ENCODE measurements at regions not wholly inside any gene's neighbourhood (a gene's known extent, or its start where the extent isn't known, plus 50 kb on each side); places are given as distances from the start of the nearest gene placed in this dataset.
"Not testable (repeated sequence)": the region's sequence is repeated elsewhere in the genome, so short reads cannot be mapped to it uniquely, and the experiment has no call there.

DNA sequence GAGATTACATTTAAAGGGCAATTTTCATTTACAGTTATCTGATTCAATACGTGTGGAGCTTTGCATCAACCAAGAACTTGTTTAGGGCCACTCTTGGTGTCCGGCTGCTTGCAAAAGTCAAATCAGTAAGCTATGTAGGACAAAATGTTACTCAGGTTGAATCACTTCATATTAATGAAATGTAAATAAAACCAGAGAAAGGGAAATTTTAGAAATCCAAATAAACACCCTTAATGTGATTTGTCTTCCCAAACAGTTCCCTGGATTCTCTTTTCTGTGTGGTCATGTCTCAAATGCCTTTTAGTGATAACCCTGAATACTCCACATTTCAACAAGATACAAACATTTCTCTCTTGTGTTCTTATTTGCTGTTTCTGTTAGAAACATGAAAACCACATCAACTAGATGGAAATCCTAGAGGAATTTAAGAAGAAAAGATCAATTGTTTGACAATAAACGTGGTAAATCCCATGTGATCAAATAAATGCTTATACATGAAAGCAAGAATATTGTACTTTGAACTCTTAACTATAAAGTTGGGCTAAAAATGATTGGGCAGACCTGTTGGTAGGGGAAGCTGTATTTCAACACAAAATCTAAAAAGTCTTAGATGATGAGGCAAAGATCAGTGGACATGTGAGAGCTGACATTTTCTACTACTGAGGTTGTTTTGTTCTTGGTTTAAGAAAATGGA, 101.3 kb downstream of the CDC42EP3 start:
- WGBS, 10 experiments, result 18 to 100% (median 67%) methylated on average over 1 to 3 of the region's 3 CpGs; no CpG with 5 or more reads in 1 of the 10 experiments
- in situ Hi-C loops (cut with MboI; ENCODE audit: low pct_unique_long_range_greater_than_20kb in 2 of 9, low sequenced_read_pairs in 9 of 9, unreplicated experiment in 9 of 9), result no loop called here
- Histone ChIP-seq H3K4me1 (replicated peaks in 1 of 2) (peaks cover 5 to 8% of the 10 kb centered on the region in 2 donors), H3K27ac (no peak overlapping the region), H3K4me3 (no peak overlapping the region)
- no peak for ATAC-seq (replicated peaks in 6 of 8)

DNA sequence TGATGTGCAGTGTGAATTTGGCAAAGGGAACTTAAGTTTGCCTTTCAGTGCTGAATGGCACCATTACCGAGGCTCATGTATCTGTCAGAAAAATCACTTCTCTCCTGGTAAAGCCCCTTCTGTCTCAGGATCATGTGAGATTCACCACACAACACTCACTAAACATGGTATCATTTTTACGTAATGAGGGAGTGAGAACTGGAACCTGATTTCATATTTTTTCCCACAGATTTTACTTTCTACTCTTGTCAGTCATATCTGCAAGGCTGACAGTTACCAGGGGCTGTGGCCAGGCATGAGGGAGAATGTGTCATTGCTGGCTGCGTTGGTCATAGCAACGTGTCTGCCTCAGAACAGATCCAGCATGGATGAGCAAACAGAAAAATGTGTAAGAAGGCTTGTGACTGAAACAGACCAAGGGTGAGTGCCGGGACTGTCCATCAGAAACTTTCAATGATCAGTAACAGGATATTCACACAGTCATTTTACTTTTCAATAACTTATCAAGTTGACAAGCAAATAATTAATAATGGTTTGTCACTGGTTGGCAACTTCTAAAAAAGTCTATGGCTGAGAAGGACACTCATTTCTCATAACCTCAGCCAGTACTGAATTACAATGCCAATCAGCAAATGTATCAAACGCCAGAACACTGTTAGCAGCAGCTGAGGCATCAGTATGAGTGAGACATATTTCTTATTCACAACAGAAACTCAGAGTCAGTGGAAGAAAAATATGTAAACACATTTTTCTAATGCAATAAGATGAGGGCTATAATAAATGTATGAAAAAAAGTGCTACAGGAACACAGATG, 100.5 kb downstream of the CDC42EP3 start:
- peaks cover 5 to 8% of the 10 kb centered on the region in 2 donors for H3K4me1 ChIP-seq (replicated peaks in 1 of 2)
- peak in 7 of 8 experiments; percentile 71 to 97 (median 84) for ATAC-seq (replicated peaks in 6 of 8)
- H3K4me3 ChIP-seq, result no peak overlapping the region
- WGBS, 10 experiments, result 0 to 87% (median 68%) methylated on average over 2 to 6 of the region's 6 CpGs
- in situ Hi-C loops (cut with MboI; ENCODE audit: low pct_unique_long_range_greater_than_20kb in 2 of 9, low sequenced_read_pairs in 9 of 9, unreplicated experiment in 9 of 9), result no loop called here
- H3K27ac ChIP-seq, result no peak overlapping the region

DNA sequence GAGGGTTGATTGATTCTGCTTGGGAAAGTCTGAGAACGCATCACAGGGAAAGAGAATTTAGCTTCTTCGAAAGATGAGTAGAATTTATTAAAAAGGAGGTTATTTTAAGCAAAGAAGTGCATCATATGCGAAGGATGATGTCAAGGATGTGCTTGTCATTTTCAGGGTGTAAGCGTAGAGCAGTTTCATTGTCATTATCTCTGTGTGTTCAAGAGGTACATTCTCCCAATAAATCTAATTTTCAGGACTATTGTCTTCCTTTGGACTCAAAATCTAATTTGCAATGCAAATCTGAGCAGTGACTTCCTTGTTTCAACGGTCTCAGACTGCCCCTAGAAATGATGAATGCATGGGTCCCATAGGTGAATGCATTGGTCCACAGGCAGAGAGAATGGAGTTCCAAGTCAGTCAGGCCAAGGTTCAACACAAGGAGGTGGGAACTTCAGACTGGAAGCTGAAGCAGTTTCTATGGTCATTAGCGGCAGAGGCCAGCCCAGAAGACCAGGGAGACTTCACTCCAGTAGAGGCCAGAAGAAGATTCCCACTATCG, 99.8 kb downstream of the CDC42EP3 start:
- 71 to 90% (median 84%) methylated on average over 2 to 7 of the region's 7 CpGs for WGBS, 10 experiments
- in situ Hi-C loops (cut with MboI; ENCODE audit: low pct_unique_long_range_greater_than_20kb in 2 of 9, low sequenced_read_pairs in 9 of 9, unreplicated experiment in 9 of 9), result no loop called here
- H3K4me3 ChIP-seq, result no peak overlapping the region
- peaks cover 5 to 8% of the 10 kb centered on the region in 2 donors for H3K4me1 ChIP-seq (replicated peaks in 1 of 2)
- ATAC-seq (replicated peaks in 6 of 8), result peak in 5 of 8 experiments; percentile 12 to 68 (median 32)
- no peak overlapping the region for H3K27ac ChIP-seq

DNA sequence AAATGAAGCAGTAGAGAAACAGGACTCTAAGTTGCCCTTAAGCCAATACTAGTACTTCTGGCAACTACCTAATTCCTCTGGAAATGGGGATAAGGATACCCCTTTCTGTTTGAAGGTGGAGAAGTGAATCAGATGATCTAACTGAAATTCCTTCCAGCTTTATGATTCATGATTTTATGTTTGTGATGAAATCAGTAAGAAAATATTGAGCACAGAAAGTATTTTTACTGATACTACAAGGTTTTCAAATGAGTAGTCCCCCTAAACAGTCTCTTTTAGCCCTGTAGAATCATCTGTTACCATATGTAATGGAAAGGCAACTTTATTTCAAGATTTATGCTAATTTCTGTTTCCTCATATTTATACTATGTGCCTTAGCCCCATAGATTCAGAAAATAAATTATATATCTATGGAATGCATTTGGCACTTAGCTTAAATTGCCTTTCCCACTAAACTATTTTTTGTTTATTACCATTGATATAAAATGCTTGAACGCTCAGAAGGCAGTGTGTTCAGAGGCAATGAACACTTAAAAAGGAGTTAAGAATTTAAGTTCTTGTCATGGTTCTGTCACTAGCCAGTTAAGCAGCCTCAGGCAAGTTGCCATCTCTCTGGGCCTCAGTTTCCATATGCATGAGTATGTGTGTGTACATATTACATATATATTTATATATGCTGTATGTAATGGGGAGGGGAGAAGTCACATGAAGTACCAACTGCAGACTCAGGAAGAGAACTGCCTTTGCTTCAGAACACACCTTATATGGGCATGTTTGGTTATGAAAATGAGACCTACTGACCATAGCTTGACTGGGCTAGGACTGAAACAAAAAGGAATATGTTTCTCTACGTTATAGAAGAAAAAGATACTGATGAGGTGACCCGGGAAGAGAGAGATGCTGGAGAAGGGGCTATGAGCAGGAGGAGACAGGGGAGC, 97.7 kb downstream of the CDC42EP3 start:
- 43 to 100% (median 71%) methylated on average over 1 to 3 of the region's 3 CpGs; no CpG with 5 or more reads in 1 of the 10 experiments for WGBS, 10 experiments
- peak in 3 of 8 experiments; percentile 73 to 100 (median 80) for ATAC-seq (replicated peaks in 6 of 8)
- Histone ChIP-seq H3K27ac (no peak overlapping the region), H3K4me1 (replicated peaks in 1 of 2) (peaks cover 5 to 8% of the 10 kb centered on the region in 2 donors), H3K4me3 (no peak overlapping the region)
- in situ Hi-C loops (cut with MboI; ENCODE audit: low pct_unique_long_range_greater_than_20kb in 2 of 9, low sequenced_read_pairs in 9 of 9, unreplicated experiment in 9 of 9), result no loop called here

DNA sequence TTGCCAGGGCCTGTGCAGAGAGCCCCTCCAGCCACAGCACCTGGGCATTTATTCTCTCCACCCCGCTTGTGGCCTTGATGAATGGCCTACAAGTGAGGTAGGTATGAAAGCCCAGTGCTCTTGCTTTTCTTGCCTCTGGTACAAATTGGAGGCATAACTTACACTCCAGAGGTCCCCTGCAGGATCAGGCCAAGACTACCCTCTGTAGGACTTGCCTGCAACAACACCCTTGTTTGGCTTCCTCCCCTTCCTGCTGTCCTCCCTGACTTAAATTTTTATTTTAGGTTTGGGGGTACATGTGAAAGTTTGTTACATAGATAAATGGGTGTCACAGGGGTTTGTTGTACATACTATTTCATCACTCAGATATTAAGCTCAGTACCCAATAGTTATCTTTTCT, 95.7 kb downstream of the CDC42EP3 start:
- in situ Hi-C loops (cut with MboI; ENCODE audit: low pct_unique_long_range_greater_than_20kb in 2 of 9, low sequenced_read_pairs in 9 of 9, unreplicated experiment in 9 of 9), result no loop called here
- WGBS, 10 experiments, result 60 to 100% (median 90%) methylated on average over 1 of the region's 1 CpG; no CpG with 5 or more reads in 6 of the 10 experiments
- Histone ChIP-seq H3K4me3 (no peak overlapping the region), H3K27ac (no peak overlapping the region), H3K4me1 (replicated peaks in 1 of 2) (peaks cover 5 to 8% of the 10 kb centered on the region in 2 donors)
- ATAC-seq (replicated peaks in 6 of 8), result no peak

DNA sequence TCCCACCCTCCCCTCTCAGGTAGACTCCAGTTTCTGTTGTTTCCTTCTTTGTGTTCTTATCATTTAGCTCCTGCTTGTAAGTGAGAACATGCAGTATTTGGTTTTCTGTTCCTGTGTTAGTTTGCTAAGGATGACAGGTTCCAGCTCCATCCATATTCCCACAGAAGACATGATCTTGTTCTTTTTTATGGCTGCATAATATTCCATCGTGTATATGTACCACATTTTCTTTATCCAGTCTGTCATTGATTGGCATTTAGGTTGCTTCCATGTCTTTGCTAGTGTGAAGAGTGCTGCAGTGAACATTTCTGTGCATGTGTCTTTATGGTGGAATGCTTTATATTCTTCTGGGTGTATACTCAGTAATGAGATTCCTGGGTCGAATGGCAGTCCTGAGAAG, 95.2 kb downstream of the CDC42EP3 start:
- H3K4me1 ChIP-seq (replicated peaks in 1 of 2); in situ Hi-C loops (cut with MboI; ENCODE audit: low pct_unique_long_range_greater_than_20kb in 2 of 9, low sequenced_read_pairs in 9 of 9, unreplicated experiment in 9 of 9); ATAC-seq (replicated peaks in 6 of 8); H3K4me3 ChIP-seq; H3K27ac ChIP-seq: not testable (repeated sequence)
- 56 to 92% (median 86%) methylated on average over 1 to 2 of the region's 2 CpGs; no CpG with 5 or more reads in 4 of the 10 experiments for whole genome bisulfite sequencing, 10 experiments

DNA sequence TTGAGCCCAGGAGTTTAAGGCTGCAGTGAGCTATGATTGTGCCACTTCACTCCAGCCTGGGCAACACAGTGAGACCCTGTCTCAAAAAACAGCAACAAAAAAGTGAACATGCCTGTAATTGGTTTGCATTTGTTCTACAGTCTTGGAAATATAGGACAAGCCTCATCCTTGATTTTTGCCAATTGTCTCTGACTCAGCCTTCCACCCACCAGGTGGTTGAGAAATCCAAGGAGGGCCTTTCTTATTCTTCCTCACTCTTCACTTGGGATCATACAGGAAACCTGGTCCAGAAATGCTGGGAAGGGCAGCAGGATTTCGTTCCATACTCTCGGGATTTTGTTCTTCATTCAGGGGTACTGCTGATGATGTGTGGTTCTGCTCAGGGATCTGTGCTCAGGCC, 94.6 kb downstream of the CDC42EP3 start:
- Histone ChIP-seq H3K4me1 (replicated peaks in 1 of 2) (peaks cover under 1 to 3% of the 10 kb centered on the region in 2 donors), H3K27ac (no peak overlapping the region), H3K4me3 (no peak overlapping the region)
- 63 to 83% (median 83%) methylated on average over 1 to 2 of the region's 2 CpGs; no CpG with 5 or more reads in 7 of the 10 experiments for WGBS, 10 experiments
- ATAC-seq (replicated peaks in 6 of 8), result no peak
- in situ Hi-C loops (cut with MboI; ENCODE audit: low pct_unique_long_range_greater_than_20kb in 2 of 9, low sequenced_read_pairs in 9 of 9, unreplicated experiment in 9 of 9), result no loop called here

DNA sequence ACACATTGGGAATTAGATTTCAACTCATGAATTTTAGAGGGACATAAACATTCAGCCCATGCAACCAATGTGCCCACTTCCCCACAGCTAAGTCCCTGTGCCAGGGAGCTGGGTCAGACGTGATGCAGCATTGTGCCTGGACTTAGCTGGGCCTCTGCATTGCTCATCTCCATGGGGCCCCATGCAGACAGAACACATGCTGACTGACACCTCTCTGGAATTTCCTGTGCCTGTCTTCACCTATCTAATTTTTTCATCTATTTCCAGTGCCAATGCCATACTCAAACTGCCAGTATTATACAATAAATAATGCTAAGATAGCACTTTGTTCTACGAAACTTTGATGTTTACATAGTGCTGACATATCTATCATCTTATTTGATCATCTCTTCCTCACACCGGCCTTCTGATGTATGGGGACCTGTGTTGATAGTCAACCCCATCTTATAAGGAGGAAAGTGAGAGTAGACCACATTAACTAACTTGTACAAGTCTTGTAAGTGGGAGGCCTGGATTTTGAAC, 92.2 kb downstream of the CDC42EP3 start:
- Histone ChIP-seq H3K27ac (no peak overlapping the region), H3K4me3 (no peak overlapping the region), H3K4me1 (replicated peaks in 1 of 2) (peaks cover 0 to 2% of the 10 kb centered on the region in 2 donors)
- ATAC-seq (replicated peaks in 6 of 8), result no peak
- WGBS, 10 experiments, result 67 to 100% (median 90%) methylated on average over 1 to 3 of the region's 3 CpGs; no CpG with 5 or more reads in 4 of the 10 experiments
- in situ Hi-C loops (cut with MboI; ENCODE audit: low pct_unique_long_range_greater_than_20kb in 2 of 9, low sequenced_read_pairs in 9 of 9, unreplicated experiment in 9 of 9), result no loop called here

DNA sequence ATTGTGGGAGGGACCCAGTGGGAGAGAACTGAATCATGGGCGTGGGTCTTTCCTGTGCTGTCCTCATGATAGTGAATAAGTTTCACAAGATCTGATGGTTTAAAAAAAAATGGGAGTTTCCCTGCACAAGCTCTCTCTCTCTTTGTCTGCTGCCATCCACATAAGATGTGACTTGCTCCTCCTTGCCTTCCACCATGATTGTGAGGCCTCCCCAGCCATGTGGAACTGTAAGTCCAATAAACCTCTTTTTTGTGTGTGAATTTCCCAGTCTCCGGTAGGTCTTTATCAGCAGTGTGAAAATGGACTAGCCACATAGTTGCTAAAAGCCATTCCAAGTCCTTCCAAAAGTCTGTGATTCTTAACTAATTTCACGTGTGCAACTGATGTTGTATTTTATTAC, 91.5 kb downstream of the CDC42EP3 start:
- WGBS, 10 experiments, result 69 to 100% (median 90%) methylated on average over 1 to 3 of the region's 3 CpGs; no CpG with 5 or more reads in 1 of the 10 experiments
- H3K27ac ChIP-seq; ATAC-seq (replicated peaks in 6 of 8); in situ Hi-C loops (cut with MboI; ENCODE audit: low pct_unique_long_range_greater_than_20kb in 2 of 9, low sequenced_read_pairs in 9 of 9, unreplicated experiment in 9 of 9); H3K4me1 ChIP-seq (replicated peaks in 1 of 2); H3K4me3 ChIP-seq: not testable (repeated sequence)

DNA sequence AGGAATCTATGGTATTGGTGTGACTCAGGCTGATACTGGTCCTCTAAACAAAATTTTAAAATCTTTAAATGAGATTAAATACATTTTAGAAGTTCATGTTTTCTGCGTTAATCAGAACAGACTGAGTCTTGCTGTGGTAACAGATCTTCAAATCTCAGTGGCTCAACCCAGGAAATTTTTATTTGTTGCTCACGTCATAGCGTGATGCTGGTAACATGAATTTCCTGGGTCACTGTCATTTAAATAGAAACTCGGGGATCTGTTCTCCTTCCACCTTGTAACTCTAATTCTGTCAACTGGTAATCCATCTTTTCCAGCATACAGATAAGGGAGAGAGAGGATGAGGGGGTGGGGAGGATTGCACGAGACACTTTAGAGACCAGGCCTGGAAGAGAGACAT, 90.0 kb downstream of the CDC42EP3 start:
- peaks cover 0 to 2% of the 10 kb centered on the region in 2 donors for H3K4me1 ChIP-seq (replicated peaks in 1 of 2)
- no peak overlapping the region for H3K27ac ChIP-seq
- ATAC-seq (replicated peaks in 6 of 8), result no peak
- H3K4me3 ChIP-seq, result no peak overlapping the region
- WGBS, 10 experiments, result 66 to 100% (median 87%) methylated on average over 2 to 5 of the region's 5 CpGs; no CpG with 5 or more reads in 1 of the 10 experiments
- in situ Hi-C loops (cut with MboI; ENCODE audit: low pct_unique_long_range_greater_than_20kb in 2 of 9, low sequenced_read_pairs in 9 of 9, unreplicated experiment in 9 of 9), result no loop called here

DNA sequence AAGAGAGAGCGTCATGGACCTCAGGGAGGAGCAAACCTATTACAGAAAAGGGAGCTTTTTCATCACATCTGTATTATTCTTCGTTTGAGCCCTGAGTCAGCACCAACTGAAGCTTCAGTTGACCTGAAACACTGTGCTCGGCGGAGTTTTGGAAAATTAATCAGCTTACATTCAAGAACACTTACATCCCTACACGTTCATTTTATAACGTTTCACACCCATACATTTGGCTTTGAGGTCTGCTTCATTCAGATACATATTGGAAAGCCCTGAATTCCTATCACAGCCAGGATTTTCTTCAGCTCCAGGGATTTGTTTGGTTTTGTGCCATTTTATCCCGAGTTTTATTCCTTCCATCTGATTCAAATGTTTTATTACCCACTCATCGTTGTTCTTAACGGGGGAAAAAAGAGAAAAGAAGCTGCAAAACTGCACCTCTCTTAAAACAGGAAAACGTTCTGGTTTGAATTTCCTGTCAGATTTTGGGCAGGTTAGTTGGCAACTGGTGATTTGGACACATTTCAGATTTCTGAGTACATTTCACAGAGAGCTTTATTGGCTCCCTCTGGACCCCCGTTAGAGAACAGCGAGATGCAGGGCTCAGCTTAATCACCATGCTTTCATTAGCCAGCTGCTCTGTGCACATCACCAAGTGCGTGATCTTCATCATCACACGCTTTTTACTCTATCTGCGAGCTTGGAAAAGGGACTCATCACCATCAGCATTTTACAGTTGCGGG, 88.8 kb downstream of the CDC42EP3 start:
- no peak overlapping the region for H3K4me3 ChIP-seq
- H3K27ac ChIP-seq, result no peak overlapping the region
- H3K4me1 ChIP-seq (replicated peaks in 1 of 2), result peaks cover 0 to 2% of the 10 kb centered on the region in 2 donors
- 11 to 93% (median 84%) methylated on average over 5 to 16 of the region's 16 CpGs for WGBS, 10 experiments
- ATAC-seq (replicated peaks in 6 of 8), result peak in 1 of 8 experiments; percentile 11
- in situ Hi-C loops (cut with MboI; ENCODE audit: low pct_unique_long_range_greater_than_20kb in 2 of 9, low sequenced_read_pairs in 9 of 9, unreplicated experiment in 9 of 9), result no loop called here

DNA sequence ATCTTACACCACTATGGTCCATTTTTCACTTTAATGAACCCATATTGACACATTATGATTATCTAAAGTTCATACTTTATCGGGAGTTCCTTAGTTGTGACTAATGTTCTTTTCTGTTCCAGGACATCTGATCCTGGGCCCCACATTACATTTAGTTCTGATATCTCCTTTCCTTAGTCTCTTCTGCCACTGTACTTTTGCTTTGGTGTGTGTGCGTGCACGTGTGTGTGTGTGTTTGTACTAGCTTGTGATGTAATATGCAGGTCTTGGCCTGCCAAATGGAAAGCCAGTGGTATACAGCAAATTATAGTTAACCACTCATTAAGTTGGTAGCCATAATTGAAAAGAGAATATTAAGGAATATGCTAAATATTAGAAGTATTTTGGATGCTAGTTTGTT, 88.0 kb downstream of the CDC42EP3 start:
- H3K27ac ChIP-seq, result no peak overlapping the region
- no peak overlapping the region for H3K4me3 ChIP-seq
- in situ Hi-C loops (cut with MboI; ENCODE audit: low pct_unique_long_range_greater_than_20kb in 2 of 9, low sequenced_read_pairs in 9 of 9, unreplicated experiment in 9 of 9), result no loop called here
- ATAC-seq (replicated peaks in 6 of 8), result no peak
- peaks cover 0 to 2% of the 10 kb centered on the region in 2 donors for H3K4me1 ChIP-seq (replicated peaks in 1 of 2)
- 17 to 100% (median 100%) methylated on average over 1 to 3 of the region's 3 CpGs; no CpG with 5 or more reads in 1 of the 10 experiments for WGBS, 10 experiments
